HFF-Myc (cell line): ENCODE measurements at regions not wholly inside any gene's neighbourhood (a gene's known extent, or its start where the extent isn't known, plus 50 kb on each side); places are given as distances from the start of the nearest gene placed in this dataset.

Experiments
- DNase-seq: peaks from one replicate; pipeline ENCODE4 v3.0.0-alpha.2; 2011; ENCODE audit warnings: low read depth; ENCODE audit errors: extremely low read depth
- H3K4me3 ChIP-seq: replicated peaks from 2 replicates; pipeline ENCODE4 v1.5.1; 2011; ENCODE audit warnings: low read depth, mild to moderate bottlenecking, control low read depth, low read length
- TF ChIP-seq, protein P1 (sequence below): IDR thresholded peaks from 2 replicates; pipeline ENCODE4 v1.5.1; 2012; ENCODE audit warnings: mild to moderate bottlenecking, low read depth, low read length, control low read depth; ENCODE audit errors: missing control alignments

DNA sequence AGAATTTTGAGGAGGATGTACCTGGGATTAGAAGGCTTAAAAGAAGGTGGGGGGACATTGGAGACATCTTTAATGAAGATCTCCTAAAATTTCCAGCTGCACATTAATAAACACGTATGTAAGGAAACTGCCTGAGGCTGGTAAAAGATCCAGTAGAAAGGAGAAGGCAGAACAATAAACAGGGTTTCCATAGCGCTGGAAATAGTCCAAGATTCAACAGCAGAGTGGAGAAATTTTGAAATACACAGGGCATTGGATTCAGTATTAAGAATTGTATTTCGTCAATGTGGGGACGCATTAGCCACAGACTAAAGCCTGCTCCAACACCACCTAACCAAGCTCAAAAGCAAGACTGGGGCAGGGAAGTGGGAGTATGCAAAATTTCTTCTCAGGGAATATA is 606.9 kb upstream of the NRXN1 start:
- no peak overlapping the region for H3K4me3 ChIP-seq
- TF ChIP-seq, protein P1, sequence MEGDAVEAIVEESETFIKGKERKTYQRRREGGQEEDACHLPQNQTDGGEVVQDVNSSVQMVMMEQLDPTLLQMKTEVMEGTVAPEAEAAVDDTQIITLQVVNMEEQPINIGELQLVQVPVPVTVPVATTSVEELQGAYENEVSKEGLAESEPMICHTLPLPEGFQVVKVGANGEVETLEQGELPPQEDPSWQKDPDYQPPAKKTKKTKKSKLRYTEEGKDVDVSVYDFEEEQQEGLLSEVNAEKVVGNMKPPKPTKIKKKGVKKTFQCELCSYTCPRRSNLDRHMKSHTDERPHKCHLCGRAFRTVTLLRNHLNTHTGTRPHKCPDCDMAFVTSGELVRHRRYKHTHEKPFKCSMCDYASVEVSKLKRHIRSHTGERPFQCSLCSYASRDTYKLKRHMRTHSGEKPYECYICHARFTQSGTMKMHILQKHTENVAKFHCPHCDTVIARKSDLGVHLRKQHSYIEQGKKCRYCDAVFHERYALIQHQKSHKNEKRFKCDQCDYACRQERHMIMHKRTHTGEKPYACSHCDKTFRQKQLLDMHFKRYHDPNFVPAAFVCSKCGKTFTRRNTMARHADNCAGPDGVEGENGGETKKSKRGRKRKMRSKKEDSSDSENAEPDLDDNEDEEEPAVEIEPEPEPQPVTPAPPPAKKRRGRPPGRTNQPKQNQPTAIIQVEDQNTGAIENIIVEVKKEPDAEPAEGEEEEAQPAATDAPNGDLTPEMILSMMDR: no peak
- no peak for DNase-seq

DNA sequence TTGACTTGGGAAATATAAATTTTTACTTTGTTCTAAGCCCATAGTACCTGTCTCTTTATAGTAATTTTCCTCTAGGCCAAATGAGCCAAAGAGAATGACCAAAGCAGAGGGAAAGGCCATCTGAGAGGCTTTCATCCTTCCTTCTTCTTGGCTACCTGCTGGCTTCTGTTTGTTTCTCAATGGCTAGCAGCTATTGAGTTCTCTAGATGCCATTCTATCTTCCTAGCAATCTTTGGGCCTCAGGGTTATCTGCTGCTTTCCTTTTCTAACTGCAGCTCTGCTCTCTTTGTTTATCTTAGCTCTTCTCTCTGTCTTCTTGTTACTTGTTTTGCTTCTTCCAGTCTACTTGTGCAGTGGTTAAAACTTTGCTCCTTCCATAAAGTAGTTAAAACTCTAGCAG is 601.1 kb upstream of the NRXN1 start:
- DNase-seq: no peak
- TF ChIP-seq, protein P1: no peak
- no peak overlapping the region for H3K4me3 ChIP-seq

DNA sequence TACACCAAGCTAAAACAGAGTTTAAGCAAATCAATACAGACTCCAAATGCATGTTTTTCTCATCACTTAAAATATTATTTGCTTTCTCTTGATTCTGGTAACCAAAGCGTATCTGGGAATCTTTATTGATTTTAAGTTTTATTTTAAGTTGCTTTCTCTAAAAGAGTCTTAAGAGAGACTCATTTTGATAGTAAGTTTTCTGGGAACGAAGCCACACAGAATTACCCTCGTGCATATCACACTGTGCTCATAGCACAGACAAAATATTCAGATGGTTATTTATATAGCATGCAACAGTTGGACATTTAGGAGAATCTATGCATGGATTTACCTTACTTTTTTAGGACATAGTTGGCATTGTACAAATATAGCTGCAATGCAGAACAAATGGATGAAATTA is 597.5 kb upstream of the NRXN1 start:
- DNase-seq: no peak
- TF ChIP-seq, protein P1: no peak
- no peak overlapping the region for H3K4me3 ChIP-seq

DNA sequence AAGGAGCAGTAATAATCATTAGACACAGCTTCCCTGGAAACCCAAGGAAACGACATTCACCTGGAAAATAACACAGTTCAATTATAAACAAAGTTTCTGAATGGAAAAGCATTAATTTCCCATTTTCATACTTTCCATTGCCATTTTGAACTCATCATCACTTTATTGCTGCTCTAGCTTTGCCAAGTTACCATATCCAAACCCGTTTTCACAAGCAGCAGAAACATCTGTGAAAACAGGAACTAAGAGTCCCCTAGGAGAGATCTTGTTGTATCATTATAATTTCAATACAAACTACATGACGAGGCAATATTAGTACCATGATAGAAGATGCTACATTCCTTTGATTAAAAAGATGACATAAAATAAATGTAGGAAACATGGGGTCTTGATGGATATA is 597.0 kb upstream of the NRXN1 start:
- DNase-seq: no peak
- H3K4me3 ChIP-seq: no peak overlapping the region
- TF ChIP-seq, protein P1: no peak

DNA sequence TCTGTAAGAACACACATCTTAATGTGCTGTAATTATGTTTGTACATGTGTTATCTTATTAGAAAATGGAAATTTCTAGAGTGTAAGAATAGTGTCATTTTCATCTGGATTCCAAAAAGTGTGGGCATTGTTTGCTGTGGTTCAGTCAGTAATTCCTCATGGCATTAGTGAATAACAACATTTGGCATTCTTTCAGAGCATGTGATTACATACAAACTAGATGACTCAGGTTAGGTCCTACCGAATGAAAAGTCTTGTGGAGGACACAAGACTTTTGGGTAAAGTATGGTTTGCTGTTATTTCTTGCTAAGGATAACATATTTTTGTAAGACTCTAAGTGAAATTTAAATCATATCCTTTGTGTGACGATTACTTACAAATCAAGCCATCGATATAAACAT is 593.1 kb upstream of the NRXN1 start:
- no peak overlapping the region for H3K4me3 ChIP-seq
- TF ChIP-seq, protein P1: no peak
- no peak for DNase-seq

DNA sequence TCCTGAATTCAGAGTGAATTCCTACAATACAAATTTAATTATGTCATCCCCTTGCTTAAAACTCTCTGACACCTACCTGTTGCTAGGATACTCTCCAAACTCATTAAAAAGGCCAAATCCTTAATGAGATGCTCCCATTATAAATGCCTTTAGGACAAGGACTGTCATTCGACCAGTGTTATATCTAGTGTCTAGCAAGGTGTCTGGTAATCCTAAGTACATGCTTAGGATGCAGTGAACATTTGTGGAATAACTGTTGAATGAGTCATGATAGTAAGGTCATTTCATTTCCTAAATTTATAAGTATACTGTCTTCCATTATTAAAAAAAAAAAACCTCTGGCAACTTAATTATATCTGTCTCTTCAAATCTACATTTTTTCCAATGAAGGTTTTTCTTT is 588.9 kb upstream of the NRXN1 start:
- no peak overlapping the region for H3K4me3 ChIP-seq
- DNase-seq: no peak

DNA sequence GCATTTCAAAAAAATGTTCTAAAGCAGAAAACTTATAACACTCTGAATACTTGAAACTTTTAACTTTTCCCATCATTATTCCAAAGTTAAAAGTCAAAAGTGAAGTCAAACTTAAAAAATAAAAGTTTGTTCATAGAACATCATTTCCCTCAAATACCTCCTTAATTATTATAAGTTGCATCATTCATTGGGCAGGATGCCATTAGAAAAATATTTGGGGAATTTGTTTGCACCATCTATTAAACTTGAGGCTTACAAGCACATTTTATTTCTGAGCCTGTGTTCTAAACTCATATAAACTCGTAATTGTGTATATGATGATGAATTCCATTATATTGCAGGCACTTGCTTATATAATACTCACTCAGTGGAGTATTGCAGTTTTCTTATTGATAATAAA is 588.0 kb upstream of the NRXN1 start:
- no peak for DNase-seq
- no peak overlapping the region for H3K4me3 ChIP-seq
- TF ChIP-seq, protein P1: no peak

More for the DNA sequence above, 588.9 kb upstream of the NRXN1 start:
- TF ChIP-seq, protein P1: no peak
